NCI-H187 (cell line): ENCODE measurements at regions not wholly inside any gene's neighbourhood (a gene's known extent, or its start where the extent isn't known, plus 50 kb on each side); places are given as distances from the start of the nearest gene placed in this dataset.
"Not testable (repeated sequence)": the region's sequence is repeated elsewhere in the genome, so short reads cannot be mapped to it uniquely, and the experiment has no call there.

Experiments
- DNase-seq, 2 experiments: peaks; one replicate each; lab custom pipeline; 2025; lab: John Stamatoyannopoulos, UW

DNA sequence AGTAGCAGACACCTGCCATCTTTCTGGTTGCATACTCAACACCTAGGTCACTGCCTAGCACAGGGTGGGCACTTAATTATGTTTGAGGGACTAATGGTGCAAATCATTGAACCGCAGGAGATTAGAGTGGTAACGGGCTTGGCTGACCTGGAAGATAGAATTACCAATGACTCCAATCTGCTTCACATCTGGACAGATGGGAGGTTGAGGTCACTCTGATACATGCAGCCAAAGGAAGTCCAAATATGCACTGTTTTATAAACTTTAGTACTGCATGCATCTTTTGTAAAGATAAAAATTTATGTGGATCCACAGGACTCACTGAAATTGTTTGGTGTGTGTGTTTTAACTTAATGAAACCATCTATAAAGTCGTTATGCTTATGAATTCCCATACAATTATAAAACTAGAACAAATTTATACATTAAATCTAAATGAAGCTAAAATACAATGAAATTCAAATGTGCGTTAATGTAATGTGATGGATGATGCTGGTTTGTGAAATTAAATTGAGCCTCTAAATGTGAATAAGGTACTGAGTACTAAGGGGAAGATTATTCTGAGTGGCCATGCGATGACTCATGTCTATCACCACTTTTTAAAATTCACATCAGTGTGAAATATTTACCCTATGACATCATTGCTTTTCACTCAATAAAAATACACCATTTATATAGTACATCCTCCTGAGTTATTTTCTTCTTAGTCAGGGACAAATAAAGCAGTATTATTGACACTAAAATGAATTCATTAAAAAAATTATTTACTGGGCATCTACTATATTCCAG is 224.7 kb upstream of the FAM78B start:
- no peak for DNase-seq

- DNase-seq: no peak
Measured at GRCh38 chr1:166395729-166396128, 228.9 kb upstream of the FAM78B start.

DNA sequence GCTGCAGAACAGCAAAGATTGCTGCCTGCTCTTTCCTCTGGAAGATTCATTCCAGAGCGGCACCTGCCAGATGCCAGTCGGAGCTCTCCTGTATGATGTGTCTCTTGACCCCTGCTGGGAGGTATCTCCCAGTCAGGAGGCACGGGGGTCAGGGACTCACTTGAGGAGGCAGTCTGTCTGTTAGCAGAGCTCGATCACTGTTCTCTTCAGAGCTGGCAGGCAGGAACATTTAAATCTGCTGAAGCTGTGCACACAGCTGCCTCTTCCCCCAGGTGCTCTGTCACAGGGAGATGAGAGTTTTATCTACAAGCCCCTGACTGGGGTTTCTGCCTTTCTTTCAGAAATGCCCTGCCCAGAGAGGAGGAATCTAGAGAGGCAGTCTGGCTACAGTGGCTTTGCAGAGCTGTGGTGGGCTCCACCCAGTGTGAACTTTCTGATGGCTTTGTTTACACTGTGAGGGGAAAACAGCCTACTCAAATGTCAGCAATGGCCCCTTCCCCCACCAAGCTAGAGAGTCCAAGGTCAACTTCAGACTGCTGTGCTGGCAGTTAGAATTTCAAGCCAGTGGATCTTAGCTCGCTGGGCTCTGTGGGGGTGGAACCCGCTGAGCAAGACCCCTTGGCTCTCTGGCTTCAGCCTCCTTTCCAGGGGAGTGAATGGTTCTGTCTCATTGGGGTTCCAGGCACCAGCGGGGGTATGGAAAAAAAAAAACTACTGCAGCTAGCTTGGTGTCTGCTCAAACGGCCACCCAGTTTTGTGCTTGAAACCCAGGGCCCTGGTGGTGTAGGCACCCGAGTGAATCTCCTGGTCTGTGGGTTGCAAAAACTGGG is 242.7 kb upstream of the FAM78B start:
- DNase-seq: not testable (repeated sequence)

GRCh38 chr1:166410083-166410385 is 243.2 kb upstream of the FAM78B start:
- no peak for DNase-seq

DNA sequence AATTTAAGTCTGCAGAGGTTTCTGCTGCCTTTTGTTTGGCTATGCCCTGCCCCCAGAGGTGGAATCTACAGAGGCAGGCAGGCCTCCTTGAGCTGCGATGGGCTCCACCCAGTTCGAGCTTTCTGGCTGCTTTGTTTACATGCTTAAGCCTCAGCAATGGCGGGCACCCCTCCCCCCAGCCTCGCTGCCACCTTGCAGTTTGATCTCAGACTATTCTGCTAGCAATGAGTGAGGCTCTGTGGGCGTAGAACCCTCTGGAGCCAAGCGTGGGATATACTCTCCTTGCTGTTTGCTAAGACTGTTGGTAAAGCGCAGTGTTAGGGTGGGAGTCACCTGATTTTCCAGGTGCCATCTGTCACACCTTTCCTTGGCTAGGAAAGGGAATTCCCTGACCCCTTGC is 250.0 kb upstream of the FAM78B start:
- DNase-seq: not testable (repeated sequence)

DNA sequence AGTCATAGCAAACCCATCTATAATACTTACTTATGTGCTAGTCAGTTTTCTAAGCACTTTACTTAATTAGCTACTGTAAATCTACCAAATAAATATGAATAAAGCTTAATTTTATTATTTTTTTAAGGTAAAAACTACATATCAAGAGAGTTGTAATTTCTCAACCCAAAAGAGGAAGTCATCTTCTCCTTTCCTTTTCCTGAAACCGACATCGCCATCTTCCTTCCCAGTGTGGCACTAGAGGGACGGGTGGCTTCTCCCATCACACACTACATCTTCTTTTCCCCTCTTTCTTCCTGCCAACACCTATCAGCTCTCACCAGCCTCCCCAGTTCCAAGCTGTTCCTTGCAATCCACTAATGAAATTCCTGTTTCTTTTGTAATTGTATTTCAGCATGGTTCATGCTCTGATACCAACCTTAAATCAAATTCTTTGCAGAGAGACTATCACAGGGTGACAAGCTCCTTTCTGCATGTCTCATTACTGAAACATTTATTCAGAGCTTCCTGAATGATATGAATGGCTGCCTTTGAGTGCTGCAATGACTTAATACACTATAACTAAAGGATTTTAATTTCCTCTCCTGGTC is 251.6 kb upstream of the FAM78B start:
- no peak for DNase-seq

GRCh38 chr1:166422586-166422985 is 255.8 kb upstream of the FAM78B start:
- not testable (repeated sequence) for DNase-seq

DNA sequence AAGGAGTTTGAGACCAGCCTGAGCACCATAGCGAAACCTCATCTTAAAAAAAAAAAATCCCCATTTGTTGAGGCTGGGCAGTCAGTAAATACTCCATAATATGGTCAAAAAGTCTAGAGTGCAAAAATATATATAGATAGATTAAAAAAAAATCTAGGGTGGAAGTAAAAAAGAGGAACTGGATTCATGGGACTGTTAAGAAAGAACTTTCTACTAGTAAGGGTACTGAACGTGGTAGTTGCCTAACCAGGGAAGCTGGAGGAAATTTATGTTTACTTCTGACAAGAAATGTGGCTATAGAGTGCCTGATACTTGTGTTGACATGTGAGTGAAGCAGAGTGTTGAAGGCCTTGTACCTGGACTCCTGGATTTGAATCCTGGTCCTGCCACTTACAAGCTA is 265.9 kb upstream of the FAM78B start:
- DNase-seq: no peak

DNA sequence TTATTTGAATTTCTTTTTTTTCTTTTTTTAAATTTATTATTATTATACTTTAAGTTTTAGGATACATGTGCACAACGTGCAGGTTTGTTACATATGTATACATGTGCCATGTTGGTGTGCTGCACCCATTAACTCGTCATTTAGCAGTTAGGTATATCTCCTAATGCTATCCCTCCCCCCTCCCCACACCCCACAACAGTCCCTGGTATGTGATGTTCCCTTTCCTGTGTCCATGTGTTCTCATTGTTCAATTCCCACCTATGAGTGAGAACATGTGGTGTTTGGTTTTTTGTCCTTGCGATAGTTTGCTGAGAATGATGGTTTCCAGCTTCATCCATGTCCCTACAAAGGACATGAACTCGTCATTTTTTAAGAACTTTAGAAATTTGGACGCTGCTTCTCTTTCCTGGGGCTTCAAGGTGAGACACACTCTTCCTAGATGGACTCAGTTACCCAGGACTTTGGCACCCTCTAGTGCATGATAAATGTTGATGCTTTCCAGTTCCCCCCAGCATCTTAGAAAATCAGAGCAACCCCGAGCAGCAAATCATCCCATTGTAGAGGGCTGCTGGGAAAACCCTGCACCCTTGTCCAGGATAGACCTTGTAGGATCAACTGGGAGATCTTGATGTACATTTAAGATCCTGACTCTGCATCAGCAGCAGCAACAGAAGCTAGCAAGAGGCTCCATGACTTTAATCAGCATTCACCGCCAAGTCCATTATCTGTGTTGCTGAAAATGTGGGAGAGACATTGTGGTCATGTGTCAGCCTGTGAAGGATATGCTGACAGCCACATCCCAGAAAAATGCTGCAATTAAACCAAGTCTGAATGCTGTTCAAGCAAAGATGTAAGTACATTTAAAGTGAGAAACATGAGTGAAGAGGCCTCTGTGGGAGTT is 266.9 kb upstream of the FAM78B start:
- not testable (repeated sequence) for DNase-seq

DNA sequence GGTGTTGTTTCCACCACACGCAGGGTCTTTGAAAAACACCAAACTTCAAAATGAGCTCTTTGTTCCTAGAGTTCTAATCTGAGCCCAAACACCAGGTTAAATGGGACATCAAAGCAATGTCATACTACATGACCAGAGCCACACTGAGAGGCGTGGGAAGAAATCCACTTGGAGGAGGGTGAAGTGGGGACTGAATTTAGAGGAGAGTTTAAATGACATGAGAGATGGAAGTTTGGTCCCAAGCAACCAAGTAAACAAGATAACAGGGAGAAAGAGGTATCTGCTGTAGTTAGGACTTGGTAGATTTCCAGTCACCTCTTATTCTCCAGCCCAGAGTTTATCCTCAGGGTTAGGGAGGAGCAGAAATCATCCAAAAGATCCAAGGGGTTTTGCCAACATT is 290.9 kb upstream of the FAM78B start:
- no peak for DNase-seq

DNA sequence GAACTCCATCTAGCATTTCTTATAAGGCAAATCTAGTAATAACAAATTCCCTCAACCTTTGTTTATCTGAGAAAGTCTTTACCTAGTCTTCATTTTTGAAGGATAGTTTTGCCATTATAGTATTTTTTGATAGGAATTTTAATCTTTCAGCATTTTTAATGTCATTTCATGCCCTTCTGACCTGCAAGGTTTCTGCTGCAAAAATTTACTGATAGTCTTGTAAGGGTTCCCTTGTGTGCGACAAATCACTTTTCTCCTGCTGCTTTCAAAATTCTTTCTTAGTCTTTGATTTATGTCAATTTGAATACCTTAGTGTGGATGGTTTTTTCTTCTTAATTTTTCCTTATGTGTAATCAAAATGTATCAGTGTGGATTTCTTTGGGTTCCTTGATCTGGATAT is 297.5 kb upstream of the FAM78B start:
- no peak for DNase-seq

DNA sequence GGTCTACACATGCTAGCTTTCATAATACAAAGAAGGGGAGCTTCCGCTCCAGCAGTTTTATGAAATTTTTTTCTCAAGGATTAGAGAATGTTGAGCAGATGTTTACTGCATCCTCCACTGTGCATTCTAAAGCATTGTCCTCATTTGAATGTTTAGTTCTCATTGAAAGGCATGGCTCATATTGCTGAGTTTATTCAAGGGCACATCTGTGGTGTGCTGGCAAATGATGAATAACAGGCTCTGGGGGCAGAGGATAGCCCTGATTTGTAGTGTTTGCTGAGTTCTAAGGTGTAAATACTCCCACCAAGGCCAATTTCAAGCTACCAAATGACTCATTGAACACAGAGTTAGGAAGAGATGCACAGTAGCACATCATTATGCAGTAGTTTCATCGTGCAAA is 303.2 kb upstream of the FAM78B start:
- no peak for DNase-seq

GRCh38 chr1:166470441-166470840 is 303.6 kb upstream of the FAM78B start:
- no peak for DNase-seq

DNA sequence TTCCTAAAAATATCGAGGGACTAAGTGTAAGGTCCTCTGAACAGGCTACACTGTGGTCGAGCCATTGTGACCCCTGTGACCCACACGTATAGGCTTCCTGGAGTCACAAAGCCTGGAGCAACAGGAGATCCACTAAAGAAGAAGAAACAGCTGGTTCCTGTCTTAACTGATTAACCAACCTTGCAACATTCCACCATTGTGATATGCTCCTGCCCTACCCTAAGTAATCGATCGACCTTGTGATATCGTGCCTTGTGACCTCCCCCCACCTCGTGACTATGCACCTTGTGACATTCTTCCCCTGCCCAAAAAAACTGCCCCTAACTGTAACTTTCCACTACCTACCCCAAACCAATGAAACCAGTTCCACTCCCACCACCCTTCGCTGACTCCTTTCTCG is 304.6 kb upstream of the FAM78B start:
- DNase-seq: no peak

DNA sequence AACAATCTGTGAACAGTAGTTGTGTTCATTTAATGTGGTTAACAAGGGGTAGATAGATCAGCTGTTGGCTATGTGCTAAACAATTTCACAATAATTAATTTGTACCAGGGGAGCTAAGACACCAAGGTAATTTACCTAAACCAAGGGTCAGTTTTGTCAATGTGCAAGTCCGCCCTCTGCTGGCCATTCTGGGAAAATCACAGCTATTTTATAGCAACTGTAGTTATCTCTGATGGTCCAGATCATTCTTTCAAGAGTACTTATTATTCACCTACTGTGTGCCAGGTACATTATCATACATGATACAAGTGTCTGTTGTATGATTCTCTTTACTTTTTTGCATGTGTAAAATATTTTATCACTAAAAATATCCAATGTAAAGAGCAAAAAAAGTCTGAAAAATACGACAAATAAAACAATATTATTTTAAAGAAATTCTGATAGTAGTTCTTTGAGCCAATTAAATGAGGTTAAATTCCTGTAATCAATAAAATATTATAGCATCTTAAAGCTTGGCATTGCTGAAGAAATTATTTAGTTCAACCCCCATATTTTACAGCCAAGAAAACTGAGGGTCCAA is 312.3 kb upstream of the FAM78B start:
- DNase-seq: peak; percentile 25 to 53

DNA sequence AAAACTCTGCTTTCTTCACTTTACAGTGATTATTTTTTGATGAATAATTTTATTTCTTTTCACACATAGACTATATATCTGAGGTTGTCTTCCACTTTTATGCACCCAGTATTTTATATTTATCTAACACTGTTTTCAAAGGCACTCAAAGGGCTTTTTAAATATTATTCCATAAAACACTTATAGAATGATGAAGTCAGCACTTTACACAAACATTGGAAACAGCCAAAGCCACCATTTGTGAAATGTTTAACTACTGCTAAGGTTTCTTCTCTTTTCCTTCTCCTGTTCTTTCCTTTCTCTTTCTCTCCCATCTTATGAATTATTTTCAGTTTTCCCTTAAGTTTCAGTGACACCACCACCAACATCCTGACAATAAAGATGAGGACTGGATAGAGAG is 317.7 kb upstream of the FAM78B start:
- no peak for DNase-seq

DNA sequence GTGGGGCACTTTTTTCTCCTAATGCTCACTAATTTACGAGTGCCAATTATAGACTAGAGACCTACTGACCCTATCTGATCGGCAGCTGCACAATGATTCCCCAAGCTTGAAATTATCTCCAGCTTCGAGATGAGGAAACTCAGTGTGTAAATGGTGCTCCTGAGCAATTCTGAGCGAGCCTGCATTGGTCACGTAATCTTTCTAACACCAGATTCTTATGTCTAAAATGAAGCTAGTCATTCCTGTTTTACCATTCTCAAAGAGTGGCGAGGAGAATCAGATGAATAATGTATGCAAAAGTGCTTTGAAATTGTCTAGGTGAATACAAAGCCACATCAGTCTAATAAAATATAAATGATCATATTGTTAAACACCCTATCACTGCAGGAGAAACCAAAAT is 318.1 kb upstream of the FAM78B start:
- DNase-seq: no peak

GRCh38 chr1:166485620-166486019 is 318.8 kb upstream of the FAM78B start:
- no peak for DNase-seq

GRCh38 chr1:166488327-166488726 is 321.5 kb upstream of the FAM78B start:
- no peak for DNase-seq

GRCh38 chr1:166489356-166489669 is 322.5 kb upstream of the FAM78B start:
- no peak for DNase-seq

DNA sequence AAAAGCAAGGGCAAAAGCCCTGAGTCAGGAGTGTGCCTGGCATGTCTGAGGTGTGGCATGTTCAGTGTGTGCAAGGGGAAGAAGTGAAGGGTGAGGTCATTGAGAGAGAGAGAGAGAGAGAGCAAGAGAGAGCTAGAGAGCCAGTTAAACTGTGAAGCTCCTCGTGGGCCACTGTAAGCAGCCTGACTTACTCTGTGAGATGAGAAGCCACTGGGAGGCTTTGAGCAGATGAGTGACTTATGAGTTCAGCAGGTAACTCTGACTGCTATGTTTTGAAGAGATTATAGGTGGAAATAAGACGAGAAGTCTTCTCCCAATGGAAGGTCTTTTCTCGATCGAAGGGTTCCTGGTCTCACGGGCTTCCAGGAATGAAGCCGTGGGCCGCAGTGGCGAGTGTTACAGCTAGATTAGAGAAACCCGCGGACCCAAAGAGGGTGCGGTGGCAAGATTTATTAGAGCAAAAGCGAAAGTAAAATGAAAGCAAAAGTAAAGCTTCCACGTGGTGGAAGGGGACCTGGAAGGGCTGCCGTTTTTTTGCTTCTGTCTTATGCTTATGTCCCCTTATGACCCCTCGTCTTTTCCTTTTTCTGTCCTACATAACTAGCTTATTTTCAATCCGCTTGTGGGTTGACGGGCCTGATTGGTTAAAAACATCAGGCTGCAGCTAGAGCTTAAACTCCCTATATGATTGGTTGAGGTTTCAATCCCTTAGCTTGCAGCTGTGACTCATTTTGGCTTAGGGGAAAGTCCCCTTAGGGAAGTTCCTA is 323.1 kb upstream of the FAM78B start:
- DNase-seq: peak; percentile 12 to 61
